HFF-Myc (cell line): ENCODE measurements at regions not wholly inside any gene's neighbourhood (a gene's known extent, or its start where the extent isn't known, plus 50 kb on each side); places are given as distances from the start of the nearest gene placed in this dataset.

Experiments used
- DNase-seq: peaks from one replicate; pipeline ENCODE4 v3.0.0-alpha.2; 2011; ENCODE audit warnings: low read depth; ENCODE audit errors: extremely low read depth
- H3K4me3 ChIP-seq: replicated peaks from 2 replicates; pipeline ENCODE4 v1.5.1; 2011; ENCODE audit warnings: low read depth, mild to moderate bottlenecking, control low read depth, low read length
- TF ChIP-seq, protein P1 (sequence below): IDR thresholded peaks from 2 replicates; pipeline ENCODE4 v1.5.1; 2012; ENCODE audit warnings: mild to moderate bottlenecking, low read depth, low read length, control low read depth; ENCODE audit errors: missing control alignments

DNA sequence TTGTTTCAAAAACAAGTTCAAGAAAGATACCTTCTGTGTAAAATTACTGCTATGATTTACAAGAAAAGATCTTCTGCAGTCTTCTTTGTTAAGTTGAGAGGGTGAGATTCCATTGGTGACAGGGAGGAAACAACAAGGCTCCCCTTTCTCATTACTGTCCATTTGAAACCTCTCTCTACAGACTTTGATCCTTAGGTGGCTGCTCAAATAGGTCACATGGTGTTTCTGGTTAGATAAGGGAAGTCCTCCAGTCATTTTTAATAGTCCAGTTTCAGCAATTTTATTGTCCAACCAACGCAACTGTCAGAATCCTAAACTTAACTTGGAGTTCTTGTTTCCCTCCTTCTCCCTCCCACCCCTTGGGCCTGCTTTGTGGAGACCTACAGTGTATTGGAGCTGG lies 390.4 kb downstream of the EFNB2 start:
- TF ChIP-seq, protein P1, sequence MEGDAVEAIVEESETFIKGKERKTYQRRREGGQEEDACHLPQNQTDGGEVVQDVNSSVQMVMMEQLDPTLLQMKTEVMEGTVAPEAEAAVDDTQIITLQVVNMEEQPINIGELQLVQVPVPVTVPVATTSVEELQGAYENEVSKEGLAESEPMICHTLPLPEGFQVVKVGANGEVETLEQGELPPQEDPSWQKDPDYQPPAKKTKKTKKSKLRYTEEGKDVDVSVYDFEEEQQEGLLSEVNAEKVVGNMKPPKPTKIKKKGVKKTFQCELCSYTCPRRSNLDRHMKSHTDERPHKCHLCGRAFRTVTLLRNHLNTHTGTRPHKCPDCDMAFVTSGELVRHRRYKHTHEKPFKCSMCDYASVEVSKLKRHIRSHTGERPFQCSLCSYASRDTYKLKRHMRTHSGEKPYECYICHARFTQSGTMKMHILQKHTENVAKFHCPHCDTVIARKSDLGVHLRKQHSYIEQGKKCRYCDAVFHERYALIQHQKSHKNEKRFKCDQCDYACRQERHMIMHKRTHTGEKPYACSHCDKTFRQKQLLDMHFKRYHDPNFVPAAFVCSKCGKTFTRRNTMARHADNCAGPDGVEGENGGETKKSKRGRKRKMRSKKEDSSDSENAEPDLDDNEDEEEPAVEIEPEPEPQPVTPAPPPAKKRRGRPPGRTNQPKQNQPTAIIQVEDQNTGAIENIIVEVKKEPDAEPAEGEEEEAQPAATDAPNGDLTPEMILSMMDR, result no peak
- no peak for DNase-seq
- H3K4me3 ChIP-seq, result no peak overlapping the region

DNA sequence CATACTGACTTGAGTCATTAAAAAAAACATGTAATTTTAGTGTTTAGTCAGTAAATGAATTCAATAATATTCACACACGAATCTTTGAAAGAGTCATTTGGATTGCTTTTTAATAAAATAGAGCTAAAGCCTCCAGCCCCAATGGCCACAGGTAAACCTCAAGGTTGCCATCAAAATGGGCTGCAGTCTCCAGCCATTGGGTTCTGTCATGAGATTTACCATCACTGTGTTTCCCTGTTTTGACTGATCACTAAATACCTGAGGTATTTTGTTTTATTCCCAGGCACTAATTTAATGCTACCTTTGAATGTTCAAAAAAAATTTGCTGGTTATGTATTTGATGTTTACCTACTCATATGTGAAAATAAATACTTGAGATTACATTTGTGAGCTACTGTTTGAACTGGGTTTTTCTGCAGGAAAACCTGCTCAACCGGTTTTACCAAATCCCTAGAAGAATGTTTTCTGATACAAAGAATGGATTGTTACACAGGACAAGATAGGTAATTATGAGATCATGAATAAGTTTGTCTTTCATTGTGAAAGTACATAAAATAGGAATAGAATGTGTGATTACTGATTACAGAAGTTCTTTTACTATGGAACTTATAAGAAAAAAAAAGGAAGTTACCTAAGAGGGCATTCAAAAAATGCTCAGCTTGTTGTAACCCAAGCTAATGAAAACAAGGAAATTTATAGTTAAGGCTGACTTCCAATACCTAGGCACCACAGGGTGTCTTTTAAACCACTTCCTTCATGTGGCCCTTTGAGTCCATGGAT lies 391.3 kb downstream of the EFNB2 start:
- DNase-seq, result no peak
- no peak overlapping the region for H3K4me3 ChIP-seq
- TF ChIP-seq, protein P1, result no peak

DNA sequence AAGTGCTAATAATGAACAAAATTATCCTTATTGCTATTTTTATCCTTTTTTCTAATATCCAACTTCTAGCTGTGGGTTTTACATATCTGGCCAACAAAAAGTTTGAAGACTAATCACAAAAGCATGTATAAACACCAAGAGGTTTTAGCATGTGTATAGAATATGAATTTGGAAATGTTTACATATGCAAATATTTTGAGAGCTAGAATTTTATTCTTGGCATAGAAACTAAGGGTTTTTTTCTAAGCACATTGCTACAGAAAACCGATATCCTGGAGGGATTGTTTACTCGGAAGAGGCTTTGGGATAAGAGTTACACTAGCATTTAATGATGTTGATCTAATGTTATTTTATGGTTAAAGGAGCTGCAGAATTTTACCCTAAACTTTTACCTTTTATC lies 392.1 kb downstream of the EFNB2 start:
- H3K4me3 ChIP-seq, result no peak overlapping the region
- DNase-seq, result no peak
- TF ChIP-seq, protein P1, result no peak

DNA sequence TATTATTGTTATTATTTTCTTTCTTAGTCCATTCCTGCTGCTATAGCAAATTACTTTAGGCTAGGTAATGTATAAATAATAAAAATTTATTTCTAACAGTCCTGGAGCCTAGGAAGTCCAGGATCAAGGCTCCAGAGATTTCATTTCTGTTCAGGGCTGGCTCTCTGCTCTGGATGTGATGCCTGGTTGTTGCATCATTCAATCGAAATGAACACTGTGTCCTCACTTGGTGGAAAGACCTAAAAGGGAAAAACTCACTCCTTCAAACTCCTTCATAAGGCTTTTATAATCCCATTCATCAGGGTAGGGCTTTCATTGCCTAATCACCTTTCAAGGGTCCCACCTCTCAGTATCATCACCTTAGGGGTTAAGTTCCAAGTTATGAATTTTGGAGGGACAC lies 395.0 kb downstream of the EFNB2 start:
- DNase-seq, result no peak
- TF ChIP-seq, protein P1, result no peak
- H3K4me3 ChIP-seq, result no peak overlapping the region

DNA sequence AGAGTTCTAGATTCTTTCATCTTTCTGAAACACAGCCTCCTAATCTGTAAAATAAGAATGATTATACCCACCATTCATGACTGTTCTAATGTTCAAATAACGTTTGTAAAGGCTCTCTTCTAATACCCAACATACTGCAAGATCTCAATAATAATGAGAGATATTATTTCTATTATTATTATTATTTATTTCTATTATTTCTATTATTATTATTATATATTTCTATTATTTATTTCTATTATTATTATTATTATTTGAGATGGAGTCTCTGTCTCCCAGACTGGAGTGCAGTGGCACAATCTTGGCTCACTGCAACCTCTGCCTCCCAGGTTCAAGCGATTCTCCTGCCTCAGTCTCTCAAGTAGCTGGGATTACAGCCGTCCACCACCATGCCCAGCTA lies 395.5 kb downstream of the EFNB2 start:
- no peak overlapping the region for H3K4me3 ChIP-seq
- DNase-seq, result no peak
- TF ChIP-seq, protein P1, result no peak

DNA sequence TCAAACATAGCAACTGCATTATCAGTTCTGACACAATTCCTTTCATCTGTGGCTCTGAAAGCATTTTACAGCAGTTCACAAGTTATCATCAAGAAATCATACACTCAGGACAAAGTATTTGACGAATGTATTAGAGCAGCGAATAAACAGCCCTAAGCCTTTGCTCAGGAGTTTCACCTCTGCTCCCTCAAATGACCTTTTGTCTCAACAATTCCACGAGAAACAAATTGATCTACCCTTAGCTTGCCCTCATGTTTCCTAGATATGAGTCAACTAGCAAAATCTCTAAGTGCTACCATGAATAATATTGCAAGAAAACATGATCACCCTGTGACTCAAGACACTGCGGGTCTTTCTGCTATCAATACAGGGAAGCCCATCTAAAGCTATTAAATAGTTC lies 396.1 kb downstream of the EFNB2 start:
- no peak for DNase-seq
- TF ChIP-seq, protein P1, result no peak

DNA sequence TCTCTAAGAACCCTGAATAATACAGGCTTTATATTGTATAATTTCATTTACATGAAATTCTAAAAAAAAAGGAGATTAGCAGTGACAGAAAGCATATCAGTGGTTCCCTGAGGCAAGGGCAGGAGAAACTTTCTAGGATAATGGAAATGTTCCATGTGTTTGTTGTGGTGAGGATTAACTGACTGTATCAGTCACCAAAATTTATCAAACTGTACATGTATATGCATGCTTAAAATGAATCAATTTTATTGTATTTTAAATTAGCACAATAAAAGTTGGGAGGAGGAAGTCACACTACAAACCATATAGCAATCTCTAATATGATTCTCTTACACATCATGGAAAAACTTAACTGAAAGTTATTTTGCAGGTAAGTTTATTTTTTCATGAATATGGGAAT lies 396.8 kb downstream of the EFNB2 start:
- no peak overlapping the region for H3K4me3 ChIP-seq
- DNase-seq, result no peak
- TF ChIP-seq, protein P1, result no peak

More for the DNA sequence above, 396.1 kb downstream of the EFNB2 start:
- no peak overlapping the region for H3K4me3 ChIP-seq
